Prostate gland (tissue), 2 donors: ENCODE measurements at regions not wholly inside any gene's neighbourhood (a gene's known extent, or its start where the extent isn't known, plus 50 kb on each side); places are given as distances from the start of the nearest gene placed in this dataset.
A peak's percentile ranks its signal among the peaks of the same experiment; 100 is the strongest.
"Not testable (repeated sequence)": the region's sequence is repeated elsewhere in the genome, so short reads cannot be mapped to it uniquely, and the experiment has no call there.

ENCODE experiments used
- DNase-seq: peaks from one replicate; pipeline ENCODE4 v3.0.0-alpha.2; 2019; ENCODE audit warnings: low spot score
- H3K27ac ChIP-seq, 2 donors: fragments of 200-600 bp; sonication (generic); 2 replicates each; pipeline ENCODE4 v1.5.1; 2017 to 2019
- H3K27me3 ChIP-seq: fragments of 200-600 bp; sonication (generic); replicated peaks from 2 replicates; pipeline ENCODE4 v1.5.1; 2019; ENCODE audit not compliant: insufficient read depth
- H3K36me3 ChIP-seq, 2 donors: fragments of 200-600 bp; sonication (generic); 1 replicate in 1 of 2; 2 replicates in 1 of 2; pipeline versions ENCODE4 v1.5.1 to v1.8.1; 2017 to 2019
- H3K4me1 ChIP-seq: fragments of 200-600 bp; sonication (generic); replicated peaks from 2 replicates; pipeline ENCODE4 v1.5.1; 2019
- H3K4me3 ChIP-seq, 2 donors: fragments of 200-600 bp; sonication (generic); 2 replicates each; pipeline ENCODE4 v1.5.1; 2017 to 2019
- H3K9me3 ChIP-seq: fragments of 200-600 bp; sonication (generic); 2 replicates; pipeline ENCODE4 v1.5.1; 2017
- CTCF ChIP-seq, 4 experiments: fragments of 200-600 bp in 2 of 4; fragments of 450-650 bp in 2 of 4; sonication (generic) in 2 of 4; IDR thresholded peaks; 1 replicate in 3 of 4; 2 replicates in 1 of 4; pipeline ENCODE4 v1.5.1; 2016 to 2019; ENCODE audit warnings: antibody characterized with exemption in 4 of 4, mild to moderate bottlenecking in 2 of 4, moderate library complexity in 2 of 4
- POLR2A ChIP-seq: fragments of 450-650 bp; IDR thresholded peaks from one replicate; pipeline ENCODE4 v1.6.1; 2016; ENCODE audit warnings: antibody characterized with exemption, mild to moderate bottlenecking
- POLR2AphosphoS5 ChIP-seq: sonication (generic); formaldehyde crosslinking; IDR thresholded peaks from one replicate; pipeline ENCODE4 v1.6.1; 2017; ENCODE audit warnings: antibody characterized with exemption
- WGBS: methylation state at CpG from one replicate; pipeline ENCODE4 v1.1.5; 2018; 5-methylcytosine and 5-hydroxymethylcytosine counted together
- intact Hi-C: fragments of 100-400 bp; cut with DNase I; formaldehyde crosslinking; loops from one replicate; pipeline ENCODE4 v1.14.2; 2022

- H3K27me3 ChIP-seq: no peaks in the 10 kb centered on the region
- H3K4me1 ChIP-seq: no peaks in the 10 kb centered on the region
- H3K36me3 ChIP-seq: no peaks in the 10 kb centered on the region
- intact Hi-C loops: no loop called here
- WGBS: 52% methylated on average over 17 of the region's 17 CpGs
- no peak overlapping the region for H3K4me3 ChIP-seq
- peak overlapping the region; percentile 9 to 48 for H3K27ac ChIP-seq
- no peak for DNase-seq
- TF ChIP-seq POLR2AphosphoS5 (peak; percentile 60), POLR2A (no peak), CTCF (IDR thresholded peaks at IDR 0.05) (no peak)
- H3K9me3 ChIP-seq: no peaks in the 10 kb centered on the region
These were observed 133.6 kb upstream of the NCOR2 start for GRCh38 chr12:124700810-124701592.

GRCh38 chr12:124699909-124700308, 132.5 kb upstream of the NCOR2 start:
- no peak overlapping the region for H3K4me3 ChIP-seq
- H3K4me1 ChIP-seq: no peaks in the 10 kb centered on the region
- no peaks in the 10 kb centered on the region for H3K36me3 ChIP-seq
- no peaks in the 10 kb centered on the region for H3K27me3 ChIP-seq
- no peak overlapping the region for H3K27ac ChIP-seq
- no peak for DNase-seq
- intact Hi-C loops: no loop called here
- H3K9me3 ChIP-seq: no peaks in the 10 kb centered on the region
- WGBS: 90% methylated on average over 14 of the region's 14 CpGs
- no peak for TF ChIP-seq CTCF (IDR thresholded peaks at IDR 0.05)
- no peak for TF ChIP-seq POLR2A
- TF ChIP-seq POLR2AphosphoS5: no peak

GRCh38 chr12:124698998-124699305, 131.5 kb upstream of the NCOR2 start:
- WGBS: 85% methylated on average over 6 of the region's 6 CpGs
- TF ChIP-seq POLR2AphosphoS5 (no peak), POLR2A (no peak), CTCF (IDR thresholded peaks at IDR 0.05) (no peak)
- no peaks in the 10 kb centered on the region for H3K9me3 ChIP-seq
- no peak for DNase-seq
- no peaks in the 10 kb centered on the region for H3K4me1 ChIP-seq
- H3K27ac ChIP-seq: peak overlapping the region in 1 of 2 donors; percentile 56
- no peak overlapping the region for H3K4me3 ChIP-seq
- intact Hi-C loops: no loop called here
- H3K27me3 ChIP-seq: no peaks in the 10 kb centered on the region
- no peaks in the 10 kb centered on the region for H3K36me3 ChIP-seq

- H3K36me3 ChIP-seq: no peaks in the 10 kb centered on the region
- no peak overlapping the region for H3K4me3 ChIP-seq
- intact Hi-C loops: no loop called here
- DNase-seq: no peak
- H3K27me3 ChIP-seq: no peaks in the 10 kb centered on the region
- no peaks in the 10 kb centered on the region for H3K4me1 ChIP-seq
- TF ChIP-seq POLR2AphosphoS5 (no peak), POLR2A (no peak), CTCF (IDR thresholded peaks at IDR 0.05) (no peak)
- H3K27ac ChIP-seq: peak overlapping the region in 1 of 2 donors; percentile 56
- H3K9me3 ChIP-seq: no peaks in the 10 kb centered on the region
- 50% methylated on average over 15 of the region's 15 CpGs for WGBS
These were observed 131.0 kb upstream of the NCOR2 start for GRCh38 chr12:124698211-124698997.

GRCh38 chr12:124697722-124698121, 130.3 kb upstream of the NCOR2 start:
- DNase-seq, H3K4me3 ChIP-seq, H3K4me1 ChIP-seq, H3K27ac ChIP-seq, H3K36me3 ChIP-seq, H3K9me3 ChIP-seq, H3K27me3 ChIP-seq, intact Hi-C loops: not testable (repeated sequence)
- WGBS: 86% methylated on average over 11 of the region's 11 CpGs
